CD14-positive monocyte (primary cell): ENCODE measurements at regions not wholly inside any gene's neighbourhood (a gene's known extent, or its start where the extent isn't known, plus 50 kb on each side); places are given as distances from the start of the nearest gene placed in this dataset.

Source experiments
- DNase-seq, 3 donors: peaks; one replicate each; pipeline ENCODE4 v3.0.0-alpha.2; 2011 to 2022
- H2AFZ ChIP-seq: 2 replicates; pipeline ENCODE4 v1.6.0; 2012; ENCODE audit warnings: mild to moderate bottlenecking, low read depth, low read length, inconsistent platforms; ENCODE audit not compliant: insufficient read depth, poor library complexity, severe bottlenecking
- H3K27ac ChIP-seq, 2 donors: 1 replicate in 1 of 2; 2 replicates in 1 of 2; pipeline ENCODE4 v1.5.1; 2012 to 2013; ENCODE audit warnings: low read length in 2 of 2, control low read depth in 1 of 2, inconsistent platforms in 1 of 2, low read depth in 1 of 2, mild to moderate bottlenecking in 1 of 2
- H3K27me3 ChIP-seq, 2 donors: one replicate each; pipeline versions ENCODE4 v1.6.0 to v1.6.1; 2011 to 2013; ENCODE audit warnings: low read length in 2 of 2; ENCODE audit not compliant: control insufficient read depth in 2 of 2, insufficient read depth in 2 of 2
- H3K36me3 ChIP-seq, 2 donors: replicated peaks in 1 of 2; 1 replicate in 1 of 2; 2 replicates in 1 of 2; pipeline versions ENCODE4 v1.5.1 to v1.6.1; 2012 to 2013; ENCODE audit warnings: low read length in 2 of 2, control low read depth in 1 of 2, inconsistent platforms in 1 of 2, mild to moderate bottlenecking in 1 of 2; ENCODE audit not compliant: insufficient read depth in 2 of 2, control insufficient read depth in 1 of 2
- H3K4me1 ChIP-seq, 2 donors: 1 replicate in 1 of 2; 2 replicates in 1 of 2; pipeline versions ENCODE4 v1.5.1 to v1.6.1; 2012 to 2013; ENCODE audit warnings: low read length in 2 of 2, control low read depth in 1 of 2, inconsistent platforms in 1 of 2, mild to moderate bottlenecking in 1 of 2, moderate library complexity in 1 of 2; ENCODE audit not compliant: insufficient read depth in 2 of 2, control insufficient read depth in 1 of 2
- H3K4me2 ChIP-seq: replicated peaks from 2 replicates; pipeline ENCODE3; 2012; ENCODE audit warnings: low read length, moderate library complexity, mild to moderate bottlenecking; ENCODE audit not compliant: poor library complexity, severe bottlenecking; ENCODE audit errors: extremely low read depth
- H3K4me3 ChIP-seq, 3 experiments: fragments of 200-600 bp in 1 of 3; sonication (generic) in 1 of 3; replicated peaks in 1 of 3; 1 replicate in 2 of 3; 2 replicates in 1 of 3; pipeline ENCODE4 v1.5.1; 2011 to 2013; ENCODE audit warnings: low read length in 3 of 3, mild to moderate bottlenecking in 3 of 3, control low read depth in 2 of 3, low read depth in 2 of 3, inconsistent platforms in 1 of 3, moderate library complexity in 1 of 3
- H3K79me2 ChIP-seq: 2 replicates; pipeline ENCODE4 v1.6.0; 2012; ENCODE audit warnings: mild to moderate bottlenecking, control low read depth, inconsistent platforms, low read length, moderate library complexity; ENCODE audit not compliant: insufficient read depth
- H3K9ac ChIP-seq: 2 replicates; pipeline ENCODE4 v1.6.0; 2017; ENCODE audit warnings: low read length, mild to moderate bottlenecking; ENCODE audit not compliant: insufficient read depth, poor library complexity, severe bottlenecking
- H3K9me3 ChIP-seq, 2 donors: replicated peaks in 1 of 2; 1 replicate in 1 of 2; 2 replicates in 1 of 2; pipeline versions ENCODE4 v1.5.1 to v1.6.1; 2012 to 2013; ENCODE audit warnings: low read length in 2 of 2, control low read depth in 1 of 2; ENCODE audit not compliant: control insufficient read depth in 1 of 2, insufficient read depth in 1 of 2
- H4K20me1 ChIP-seq: 2 replicates; pipeline ENCODE4 v1.6.0; 2012; ENCODE audit warnings: mild to moderate bottlenecking, low read length, control low read depth, moderate library complexity; ENCODE audit not compliant: insufficient read depth
- H3K27ac Mint-ChIP-seq, 7 donors: one replicate each; pipeline ENCODE4 v1.8.0; 2020; ENCODE audit warnings: mild to moderate bottlenecking in 7 of 7, mixed read lengths in 7 of 7, moderate library complexity in 6 of 7, inconsistent platforms in 2 of 7
- H3K27me3 Mint-ChIP-seq, 3 donors: one replicate each; pipeline ENCODE4 v1.8.0; 2021 to 2022; ENCODE audit warnings: low read depth in 3 of 3, mild to moderate bottlenecking in 3 of 3, mixed read lengths in 3 of 3, moderate library complexity in 3 of 3, inconsistent platforms in 1 of 3
- H3K36me3 Mint-ChIP-seq, 2 donors: one replicate each; pipeline ENCODE4 v1.8.0; 2020; ENCODE audit warnings: mixed read lengths in 2 of 2, inconsistent platforms in 1 of 2, mild to moderate bottlenecking in 1 of 2
- H3K4me1 Mint-ChIP-seq: one replicate; pipeline ENCODE4 v1.8.0; 2020; ENCODE audit warnings: mild to moderate bottlenecking, mixed read lengths
- H3K4me3 Mint-ChIP-seq, 2 donors: one replicate each; pipeline ENCODE4 v1.8.0; 2020; ENCODE audit warnings: mild to moderate bottlenecking in 2 of 2, mixed read lengths in 2 of 2, moderate library complexity in 1 of 2
- H3K9me3 Mint-ChIP-seq, 7 donors: one replicate each; pipeline ENCODE4 v1.8.0; 2020 to 2022; ENCODE audit warnings: mixed read lengths in 7 of 7, mild to moderate bottlenecking in 6 of 7, moderate library complexity in 6 of 7, inconsistent platforms in 2 of 7
- CTCF ChIP-seq: fragments of 200-600 bp; IDR thresholded peaks from one replicate; pipeline ENCODE4 v1.8.0; 2022; ENCODE audit warnings: antibody characterized with exemption, mild to moderate bottlenecking
- WGBS: methylation state at CpG from one replicate; pipeline ENCODE4 v1.1.5; 2013; ENCODE audit warnings: missing lambda C conversion rate; ENCODE audit not compliant: insufficient coverage; 5-methylcytosine and 5-hydroxymethylcytosine counted together
- intact Hi-C, 2 donors: fragments of 100-400 bp; cut with micrococcal nuclease; formaldehyde crosslinking; loops; one replicate each; pipeline versions ENCODE4 v1.15.0 to v1.15.1; 2023

GRCh38 chr2:176979981-176980710 lies 232.4 kb upstream of the HNRNPA3 start:
- Mint-ChIP-seq H3K27ac (no peak overlapping the region), H3K4me1 (peaks cover 2% of the 10 kb centered on the region), H3K9me3 (no peaks in the 10 kb centered on the region), H3K36me3 (no peaks in the 10 kb centered on the region), H3K27me3 (no peaks in the 10 kb centered on the region), H3K4me3 (no peak overlapping the region)
- intact Hi-C loops, result no loop called here
- Histone ChIP-seq H3K36me3 (no peaks in the 10 kb centered on the region), H3K79me2 (no peaks in the 10 kb centered on the region), H3K4me2 (no peak overlapping the region), H2AFZ (no peak overlapping the region), H3K9me3 (no peaks in the 10 kb centered on the region), H3K27ac (no peak overlapping the region), H3K27me3 (no peaks in the 10 kb centered on the region), H4K20me1 (no peaks in the 10 kb centered on the region), H3K4me1 (no peaks in the 10 kb centered on the region), H3K9ac (no peak overlapping the region), H3K4me3 (no peak overlapping the region)
- no CpG with 5 or more reads among the region's 2 CpGs for WGBS
- TF ChIP-seq CTCF, result no peak
- no peak for DNase-seq

- Histone ChIP-seq H3K27ac (no peak overlapping the region), H3K4me2 (no peak overlapping the region), H2AFZ (no peak overlapping the region), H3K36me3 (no peaks in the 10 kb centered on the region), H3K27me3 (no peaks in the 10 kb centered on the region), H3K4me1 (no peaks in the 10 kb centered on the region), H4K20me1 (no peaks in the 10 kb centered on the region), H3K79me2 (no peaks in the 10 kb centered on the region), H3K4me3 (no peak overlapping the region), H3K9ac (no peak overlapping the region), H3K9me3 (no peaks in the 10 kb centered on the region)
- no peak overlapping the region for H3K4me3 Mint-ChIP-seq
- H3K27me3 Mint-ChIP-seq, result peaks cover 0 to 2% (median 0%) of the 10 kb centered on the region in 3 donors
- no peak for TF ChIP-seq CTCF
- no peaks in the 10 kb centered on the region for H3K36me3 Mint-ChIP-seq
- peaks cover 2% of the 10 kb centered on the region for H3K4me1 Mint-ChIP-seq
- no peak overlapping the region for H3K27ac Mint-ChIP-seq
- WGBS, result no CpG with 5 or more reads among the region's 4 CpGs
- H3K9me3 Mint-ChIP-seq, result peaks cover 0 to 2% (median 0%) of the 10 kb centered on the region in 7 donors
- no peak for DNase-seq
- intact Hi-C loops, result no loop called here
Observed at GRCh38 chr2:176984987-176985386, 227.6 kb upstream of the HNRNPA3 start.
